A673 (cell line): ENCODE measurements at regions not wholly inside any gene's neighbourhood (a gene's known extent, or its start where the extent isn't known, plus 50 kb on each side); places are given as distances from the start of the nearest gene placed in this dataset.

ENCODE experiments used
- BruUV-seq: library from RNA; stranded (reverse); fragments of 400-500 nt; replicated peaks from 2 replicates; lab custom pipeline; 2021; lab: Mats Ljungman, UMichigan
- CTCF ChIA-PET: fragments of 300-600 bp; sonication (Branson Sonifier 250); formaldehyde crosslinking; loops from one replicate; lab custom pipeline; 2022; ENCODE audit warnings: antibody characterized with exemption; lab: Charles Lee
- POLR2A ChIA-PET: fragments of 300-600 bp; sonication (Branson Sonifier 250); formaldehyde crosslinking; loops from one replicate; lab custom pipeline; 2022; ENCODE audit warnings: antibody characterized with exemption; ENCODE audit not compliant: low non-redundant PET; lab: Charles Lee
- DNase-seq: peaks from one replicate; pipeline ENCODE4 v3.0.0-alpha.2; 2015; ENCODE audit warnings: low spot score
- H3K27ac ChIP-seq: fragments of 200-600 bp; sonication (generic); 2 replicates; pipeline ENCODE4 v1.5.1; 2016; ENCODE audit warnings: mixed run types, low read depth, mild to moderate bottlenecking, mixed read lengths, antibody characterized with exemption, low read length; ENCODE audit not compliant: poor library complexity, severe bottlenecking
- H3K27me3 ChIP-seq: fragments of 200-600 bp; sonication (generic); replicated peaks from 2 replicates; pipeline ENCODE4 v1.6.1; 2017; ENCODE audit warnings: mixed run types, low read depth, mild to moderate bottlenecking, mixed read lengths, antibody characterized with exemption, low read length; ENCODE audit not compliant: insufficient read depth, poor library complexity
- H3K36me3 ChIP-seq: fragments of 200-600 bp; sonication (generic); 2 replicates; pipeline ENCODE4 v1.6.1; 2016; ENCODE audit warnings: mixed run types, mild to moderate bottlenecking, mixed read lengths, antibody characterized with exemption, low read length; ENCODE audit not compliant: insufficient read depth, poor library complexity, severe bottlenecking
- H3K4me1 ChIP-seq: fragments of 200-600 bp; sonication (generic); 2 replicates; pipeline ENCODE4 v1.6.1; 2017; ENCODE audit warnings: mixed run types, mild to moderate bottlenecking, mixed read lengths, antibody characterized with exemption, low read length; ENCODE audit not compliant: insufficient read depth, poor library complexity, severe bottlenecking
- H3K4me3 ChIP-seq: fragments of 200-600 bp; sonication (generic); 2 replicates; pipeline ENCODE4 v1.5.1; 2016; ENCODE audit warnings: low read depth, mixed run types, mild to moderate bottlenecking, mixed read lengths, low read length; ENCODE audit not compliant: poor library complexity, severe bottlenecking
- H3K9me3 ChIP-seq: fragments of 200-600 bp; sonication (generic); 2 replicates; pipeline ENCODE4 v1.6.1; 2016; ENCODE audit warnings: mixed run types, low read depth, mild to moderate bottlenecking, mixed read lengths, antibody characterized with exemption, low read length; ENCODE audit not compliant: poor library complexity, severe bottlenecking
- CTCF ChIP-seq: fragments of 300-800, 200-600 bp; sonication (generic); conservative IDR thresholded peaks from 2 replicates; pipeline ENCODE4 v1.5.1; 2017; ENCODE audit warnings: low read depth, mild to moderate bottlenecking, antibody characterized with exemption, low read length, moderate library complexity, mixed read lengths
- EZH2 ChIP-seq: fragments of 200-600 bp; sonication (generic); IDR thresholded peaks from 2 replicates; pipeline ENCODE4 v1.6.1; 2017; ENCODE audit warnings: borderline replicate concordance, low read depth, mild to moderate bottlenecking, mixed read lengths, antibody characterized with exemption, low read length; ENCODE audit not compliant: poor library complexity, severe bottlenecking
- intact Hi-C: fragments of 100-400 bp; cut with micrococcal nuclease; formaldehyde crosslinking; loops from one replicate; pipeline ENCODE4 v1.10.0; 2022; ENCODE audit not compliant: unreplicated experiment

DNA sequence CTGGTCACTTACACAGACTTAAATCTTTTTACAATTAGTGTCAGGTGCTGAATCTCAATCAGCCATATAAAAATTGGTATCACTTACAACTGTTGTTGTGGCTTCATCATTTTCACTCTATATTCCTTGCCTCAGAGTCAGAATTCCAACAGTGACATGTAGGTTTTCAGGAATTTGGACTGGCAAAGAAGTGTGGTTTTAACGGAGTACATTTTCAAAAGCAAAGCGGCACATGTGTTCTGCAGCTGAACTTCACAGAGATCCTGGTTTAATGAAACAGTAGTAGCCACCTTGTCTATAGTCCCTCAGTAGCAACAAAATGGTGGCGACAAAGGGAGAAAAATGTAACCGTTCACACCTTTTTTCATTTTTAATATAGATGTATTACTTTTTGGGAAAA lies 486.6 kb downstream of the FAT4 start:
- Histone ChIP-seq H3K4me1 (no peaks in the 10 kb centered on the region), H3K4me3 (no peak overlapping the region), H3K9me3 (no peaks in the 10 kb centered on the region), H3K27me3 (no peaks in the 10 kb centered on the region), H3K27ac (no peak overlapping the region), H3K36me3 (no peaks in the 10 kb centered on the region)
- ChIA-PET CTCF (no interaction called here), POLR2A (no interaction called here)
- intact Hi-C loops: no loop called here
- no peak for DNase-seq
- TF ChIP-seq CTCF: no peak
- no peak for TF ChIP-seq EZH2
- no TSS peak for BruUV-seq

GRCh38 chr4:125801924-125802323 lies 487.2 kb downstream of the FAT4 start:
- CTCF ChIA-PET: no interaction called here
- no peak overlapping the region for H3K4me3 ChIP-seq
- no TSS peak for BruUV-seq

DNA sequence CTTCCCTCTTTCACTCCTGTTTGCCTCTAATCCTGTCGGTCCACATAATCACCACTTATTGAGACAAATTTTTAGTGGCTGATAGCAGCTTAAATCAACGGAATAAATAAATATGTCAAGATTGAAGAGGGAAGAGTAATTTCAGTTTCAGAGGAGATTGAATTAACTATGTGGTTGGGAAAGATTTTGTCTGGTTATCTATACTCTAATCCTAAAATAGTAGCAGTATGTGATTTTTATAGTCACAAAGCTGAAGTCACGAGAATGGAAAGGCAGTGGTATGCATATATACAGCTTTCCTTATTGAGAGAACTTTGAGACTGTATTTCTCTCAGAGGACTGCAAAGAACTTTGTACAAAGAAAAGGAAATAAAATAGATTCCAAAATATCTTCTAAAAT lies 493.3 kb downstream of the FAT4 start:
- H3K27ac ChIP-seq: no peak overlapping the region
- ChIA-PET CTCF (no interaction called here), POLR2A (interaction anchor here (0.7 kb wide), 1 partner anchor 297 kb away, joined by 3 read pairs; no protein-coding TSS in a partner anchor)
- peaks cover 7% of the 10 kb centered on the region for H3K4me1 ChIP-seq
- H3K27me3 ChIP-seq: no peaks in the 10 kb centered on the region
- H3K4me3 ChIP-seq: no peak overlapping the region
- H3K36me3 ChIP-seq: no peaks in the 10 kb centered on the region
- DNase-seq: no peak
- no peaks in the 10 kb centered on the region for H3K9me3 ChIP-seq
- no TSS peak for BruUV-seq
- TF ChIP-seq EZH2 (no peak), CTCF (no peak)
- intact Hi-C loops: no loop called here

More at GRCh38 chr4:125801924-125802323, 487.2 kb downstream of the FAT4 start:
- Histone ChIP-seq H3K4me1 (no peaks in the 10 kb centered on the region), H3K36me3 (no peaks in the 10 kb centered on the region), H3K9me3 (no peaks in the 10 kb centered on the region), H3K27me3 (no peaks in the 10 kb centered on the region), H3K27ac (no peak overlapping the region)
- POLR2A ChIA-PET: no interaction called here
- no peak for TF ChIP-seq EZH2
- no peak for TF ChIP-seq CTCF
- DNase-seq: no peak
- intact Hi-C loops: no loop called here
